ENCODE measurements at regions not wholly inside any gene's neighbourhood (a gene's known extent, or its start where the extent isn't known, plus 50 kb on each side); places are given as distances from the start of the nearest gene placed in this dataset.

- intact Hi-C loops (cut with micrococcal nuclease): no loop called here
These were observed 84.3 kb downstream of the TEX29 start for GRCh38 chr13:111404746-111405145.

GRCh38 chr13:111406636-111407035, 86.2 kb downstream of the TEX29 start:
- no peak for DNase-seq (ENCODE audit: low spot score)
- no peaks in the 10 kb centered on the region for H3K36me3 Mint-ChIP-seq (ENCODE audit: low read depth)
- H3K4me1 Mint-ChIP-seq (ENCODE audit: low read depth): no peaks in the 10 kb centered on the region
- no peaks in the 10 kb centered on the region for H3K27me3 Mint-ChIP-seq (ENCODE audit: insufficient read depth)
- H3K27ac Mint-ChIP-seq: no peak overlapping the region
- no peak overlapping the region for H3K4me3 Mint-ChIP-seq
- intact Hi-C loops (cut with micrococcal nuclease): no loop called here
- no peaks in the 10 kb centered on the region for H3K9me3 Mint-ChIP-seq

More at GRCh38 chr13:111404746-111405145, 84.3 kb downstream of the TEX29 start:
- no peaks in the 10 kb centered on the region for H3K4me1 Mint-ChIP-seq (ENCODE audit: low read depth)
- no peaks in the 10 kb centered on the region for H3K9me3 Mint-ChIP-seq
- H3K36me3 Mint-ChIP-seq (ENCODE audit: low read depth): no peaks in the 10 kb centered on the region
- no peaks in the 10 kb centered on the region for H3K27me3 Mint-ChIP-seq (ENCODE audit: insufficient read depth)
- no peak overlapping the region for H3K27ac Mint-ChIP-seq
- DNase-seq (ENCODE audit: low spot score): no peak
- H3K4me3 Mint-ChIP-seq: no peak overlapping the region

GRCh38 chr13:111407381-111408131, 87.1 kb downstream of the TEX29 start:
- Mint-ChIP-seq H3K36me3 (ENCODE audit: low read depth) (no peaks in the 10 kb centered on the region), H3K27ac (no peak overlapping the region), H3K27me3 (ENCODE audit: insufficient read depth) (peaks cover 7% of the 10 kb centered on the region), H3K9me3 (no peaks in the 10 kb centered on the region), H3K4me3 (no peak overlapping the region), H3K4me1 (ENCODE audit: low read depth) (no peaks in the 10 kb centered on the region)
- DNase-seq (ENCODE audit: low spot score): no peak
- intact Hi-C loops (cut with micrococcal nuclease): no loop called here

DNA sequence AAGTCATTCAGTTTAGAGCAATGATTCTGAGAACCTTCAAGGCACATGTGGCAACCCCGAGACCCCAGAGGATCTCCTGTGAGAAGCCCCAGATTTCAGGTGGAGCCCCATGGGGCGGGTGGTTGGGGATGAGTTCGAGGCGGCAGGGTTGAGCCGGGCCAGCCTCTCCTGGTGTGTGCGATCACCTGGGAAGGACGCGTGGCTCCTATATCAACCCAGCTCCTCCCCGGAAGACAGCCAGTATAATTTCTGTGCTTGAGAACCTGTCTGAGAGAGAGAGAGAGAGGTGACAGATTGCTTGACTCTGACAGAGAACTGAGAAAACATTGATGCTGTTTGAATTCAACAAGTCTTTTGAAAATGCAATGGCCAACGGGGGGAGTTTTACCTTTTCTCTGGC, 89.0 kb downstream of the TEX29 start:
- H3K9me3 Mint-ChIP-seq: no peaks in the 10 kb centered on the region
- peaks cover 7% of the 10 kb centered on the region for H3K27me3 Mint-ChIP-seq (ENCODE audit: insufficient read depth)
- no peak for DNase-seq (ENCODE audit: low spot score)
- H3K4me1 Mint-ChIP-seq (ENCODE audit: low read depth): no peaks in the 10 kb centered on the region
- no peaks in the 10 kb centered on the region for H3K36me3 Mint-ChIP-seq (ENCODE audit: low read depth)
- no peak overlapping the region for H3K4me3 Mint-ChIP-seq
- intact Hi-C loops (cut with micrococcal nuclease): no loop called here
- H3K27ac Mint-ChIP-seq: no peak overlapping the region

- no peak for DNase-seq (ENCODE audit: low spot score)
- Mint-ChIP-seq H3K9me3 (no peaks in the 10 kb centered on the region), H3K36me3 (ENCODE audit: low read depth) (no peaks in the 10 kb centered on the region), H3K27ac (no peak overlapping the region), H3K27me3 (ENCODE audit: insufficient read depth) (peaks cover 7% of the 10 kb centered on the region), H3K4me3 (no peak overlapping the region), H3K4me1 (ENCODE audit: low read depth) (no peaks in the 10 kb centered on the region)
- intact Hi-C loops (cut with micrococcal nuclease): no loop called here
These were observed 90.0 kb downstream of the TEX29 start for GRCh38 chr13:111410232-111411021.

DNA sequence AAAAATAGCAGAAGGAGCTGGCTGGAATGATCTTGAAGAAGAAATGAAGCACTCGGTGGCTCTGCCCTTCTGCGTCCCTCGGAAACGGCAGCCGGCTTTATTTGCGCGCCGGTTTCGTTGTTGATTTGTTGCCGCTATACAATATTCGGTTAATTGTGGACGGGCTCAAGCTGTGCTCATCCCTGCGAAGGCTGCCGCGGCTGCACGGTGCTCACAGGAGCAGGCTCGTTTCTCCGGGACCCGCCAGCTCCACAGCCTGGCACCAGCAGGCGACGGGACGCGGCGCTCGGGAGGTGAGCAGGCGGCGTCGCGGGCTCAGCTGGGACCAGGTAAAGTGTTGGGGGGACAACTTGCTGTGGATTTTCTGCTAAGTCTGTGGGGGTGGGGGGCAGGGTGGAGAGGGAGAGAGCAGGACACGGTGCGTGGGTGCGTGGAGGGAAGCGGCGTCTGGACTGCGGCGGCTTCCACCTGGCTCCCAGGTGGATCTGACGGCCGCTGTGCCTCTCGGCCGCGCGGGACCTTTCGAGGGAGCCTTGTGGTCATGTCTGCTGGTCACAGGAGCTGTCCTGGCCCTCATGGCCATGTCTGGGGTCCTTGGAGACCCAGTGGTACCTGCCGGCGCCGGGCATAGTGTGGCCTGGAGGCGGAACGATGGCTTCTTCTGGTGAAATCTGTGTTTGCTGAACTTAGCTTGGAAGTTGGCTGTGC, 90.9 kb downstream of the TEX29 start:
- intact Hi-C loops (cut with micrococcal nuclease): no loop called here
- Mint-ChIP-seq H3K4me1 (ENCODE audit: low read depth) (no peaks in the 10 kb centered on the region), H3K27me3 (ENCODE audit: insufficient read depth) (peaks cover 7% of the 10 kb centered on the region), H3K9me3 (no peaks in the 10 kb centered on the region), H3K4me3 (no peak overlapping the region), H3K36me3 (ENCODE audit: low read depth) (no peaks in the 10 kb centered on the region), H3K27ac (no peak overlapping the region)
- DNase-seq (ENCODE audit: low spot score): no peak

DNA sequence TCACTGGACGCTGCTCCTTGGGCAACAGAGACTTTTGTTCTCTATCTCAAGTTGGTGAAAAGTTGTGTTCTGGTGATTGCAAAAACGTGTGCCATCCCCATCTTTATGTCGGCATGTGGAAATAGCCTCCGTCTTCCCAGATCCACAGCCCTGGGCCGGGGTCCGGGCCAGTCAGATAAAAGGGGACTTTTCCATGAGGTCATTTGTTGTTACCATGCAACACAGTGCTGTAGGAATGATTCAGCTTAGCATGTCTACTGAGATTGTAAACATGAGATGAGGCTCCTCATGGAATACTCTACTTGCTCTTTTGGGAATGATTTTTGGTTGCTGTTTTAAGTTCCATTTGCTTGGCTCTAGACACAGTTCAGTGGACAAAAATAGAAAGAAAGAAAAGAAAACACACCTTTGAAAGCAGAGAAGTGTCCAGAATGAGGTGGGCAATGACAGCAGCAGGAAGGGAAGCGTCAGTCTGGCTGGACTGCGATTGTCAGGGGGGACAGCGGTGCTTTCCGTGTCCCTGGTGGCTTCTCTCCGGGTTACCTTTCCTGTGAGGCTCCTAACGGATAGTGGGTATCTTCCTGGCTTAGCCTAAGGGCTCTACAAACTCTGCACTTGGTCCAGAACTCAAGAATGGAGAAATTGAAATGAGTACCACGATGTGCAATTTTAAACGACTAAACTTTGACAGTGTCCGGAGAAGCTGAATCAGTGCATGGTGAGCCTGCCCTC, 91.6 kb downstream of the TEX29 start:
- H3K4me1 Mint-ChIP-seq (ENCODE audit: low read depth): no peaks in the 10 kb centered on the region
- H3K27me3 Mint-ChIP-seq (ENCODE audit: insufficient read depth): peaks cover 7% of the 10 kb centered on the region
- no peaks in the 10 kb centered on the region for H3K9me3 Mint-ChIP-seq
- H3K36me3 Mint-ChIP-seq (ENCODE audit: low read depth): no peaks in the 10 kb centered on the region
- no peak overlapping the region for H3K4me3 Mint-ChIP-seq
- intact Hi-C loops (cut with micrococcal nuclease): no loop called here
- DNase-seq (ENCODE audit: low spot score): no peak
- H3K27ac Mint-ChIP-seq: no peak overlapping the region

DNA sequence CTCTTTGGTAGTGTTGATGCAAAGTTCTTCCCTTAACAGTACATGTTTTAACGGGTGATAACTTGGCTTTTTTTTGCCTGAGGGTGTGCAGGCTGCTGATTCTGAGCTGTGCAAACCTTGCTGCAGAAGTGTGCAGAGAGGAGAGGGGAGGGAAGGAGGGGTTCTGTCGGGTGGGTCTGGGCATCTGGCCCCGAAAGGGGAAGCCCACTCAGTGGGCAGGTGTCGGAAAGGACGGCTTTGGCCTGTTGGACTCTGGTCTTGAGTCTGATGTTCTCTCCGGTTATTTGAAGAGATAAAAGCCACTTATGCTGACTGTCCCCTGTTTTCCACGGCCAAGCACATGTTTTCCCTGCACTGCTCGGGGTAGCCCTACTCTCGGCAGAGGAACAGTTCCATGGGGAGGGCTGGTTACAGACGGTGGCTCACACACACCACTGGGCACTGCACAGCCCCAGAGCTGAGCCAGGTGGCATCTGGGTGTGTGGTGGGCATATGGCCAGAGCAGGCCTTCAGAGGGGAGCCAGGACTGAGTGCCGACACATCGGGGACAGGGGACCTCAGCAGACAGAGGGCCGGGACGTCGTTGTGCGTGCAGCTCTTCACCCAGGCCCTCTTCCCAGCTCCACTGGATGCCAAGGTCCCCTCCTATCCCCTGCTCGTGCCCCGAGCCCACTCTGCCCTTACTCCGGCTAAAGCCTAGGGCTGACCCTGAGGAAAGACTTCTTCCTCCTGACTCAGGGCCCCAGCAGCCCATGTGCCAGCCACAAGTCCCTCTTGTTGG, 93.2 kb downstream of the TEX29 start:
- intact Hi-C loops (cut with micrococcal nuclease): no loop called here
- H3K4me3 Mint-ChIP-seq: no peak overlapping the region
- no peak overlapping the region for H3K27ac Mint-ChIP-seq

GRCh38 chr13:111414341-111414740, 93.9 kb downstream of the TEX29 start:
- no peak overlapping the region for H3K4me3 Mint-ChIP-seq
- no peaks in the 10 kb centered on the region for H3K4me1 Mint-ChIP-seq (ENCODE audit: low read depth)
- intact Hi-C loops (cut with micrococcal nuclease): no loop called here
- DNase-seq (ENCODE audit: low spot score): no peak
- no peak overlapping the region for H3K27ac Mint-ChIP-seq
- no peaks in the 10 kb centered on the region for H3K9me3 Mint-ChIP-seq
- no peaks in the 10 kb centered on the region for H3K36me3 Mint-ChIP-seq (ENCODE audit: low read depth)
- peaks cover 7% of the 10 kb centered on the region for H3K27me3 Mint-ChIP-seq (ENCODE audit: insufficient read depth)

More for the DNA sequence above, 93.2 kb downstream of the TEX29 start:
- no peaks in the 10 kb centered on the region for H3K4me1 Mint-ChIP-seq (ENCODE audit: low read depth)
- H3K36me3 Mint-ChIP-seq (ENCODE audit: low read depth): no peaks in the 10 kb centered on the region
- peaks cover 7% of the 10 kb centered on the region for H3K27me3 Mint-ChIP-seq (ENCODE audit: insufficient read depth)
- no peak for DNase-seq (ENCODE audit: low spot score)
- no peaks in the 10 kb centered on the region for H3K9me3 Mint-ChIP-seq

DNA sequence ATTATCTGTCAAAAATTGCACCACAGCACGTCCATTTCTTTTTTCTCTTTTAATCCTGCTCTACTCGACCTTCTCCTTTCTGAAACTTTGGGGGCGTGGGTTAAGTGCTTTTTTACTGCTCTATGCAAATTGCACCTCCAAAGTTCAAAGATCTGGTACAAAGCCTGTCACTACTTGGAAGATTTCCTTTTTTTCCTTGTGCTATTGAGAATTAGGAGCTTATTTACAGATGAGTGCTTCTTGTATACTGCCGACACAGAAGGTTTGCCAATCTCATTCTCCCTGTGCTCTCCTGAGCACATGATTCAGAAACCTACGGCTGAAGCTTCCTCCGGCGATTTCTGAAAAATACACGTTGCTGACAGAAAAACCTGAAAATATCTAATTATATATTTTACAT, 94.8 kb downstream of the TEX29 start:
- Mint-ChIP-seq H3K27me3 (ENCODE audit: insufficient read depth) (peaks cover 7% of the 10 kb centered on the region), H3K9me3 (no peaks in the 10 kb centered on the region), H3K27ac (no peak overlapping the region), H3K4me3 (no peak overlapping the region), H3K36me3 (ENCODE audit: low read depth) (no peaks in the 10 kb centered on the region), H3K4me1 (ENCODE audit: low read depth) (no peaks in the 10 kb centered on the region)
- no peak for DNase-seq (ENCODE audit: low spot score)
- intact Hi-C loops (cut with micrococcal nuclease): no loop called here

GRCh38 chr13:111415765-111416164, 95.3 kb downstream of the TEX29 start:
- intact Hi-C loops (cut with micrococcal nuclease): no loop called here
- Mint-ChIP-seq H3K4me1 (ENCODE audit: low read depth) (no peaks in the 10 kb centered on the region), H3K4me3 (no peak overlapping the region), H3K27ac (no peak overlapping the region), H3K27me3 (ENCODE audit: insufficient read depth) (peaks cover 7% of the 10 kb centered on the region), H3K9me3 (no peaks in the 10 kb centered on the region), H3K36me3 (ENCODE audit: low read depth) (no peaks in the 10 kb centered on the region)
- no peak for DNase-seq (ENCODE audit: low spot score)

DNA sequence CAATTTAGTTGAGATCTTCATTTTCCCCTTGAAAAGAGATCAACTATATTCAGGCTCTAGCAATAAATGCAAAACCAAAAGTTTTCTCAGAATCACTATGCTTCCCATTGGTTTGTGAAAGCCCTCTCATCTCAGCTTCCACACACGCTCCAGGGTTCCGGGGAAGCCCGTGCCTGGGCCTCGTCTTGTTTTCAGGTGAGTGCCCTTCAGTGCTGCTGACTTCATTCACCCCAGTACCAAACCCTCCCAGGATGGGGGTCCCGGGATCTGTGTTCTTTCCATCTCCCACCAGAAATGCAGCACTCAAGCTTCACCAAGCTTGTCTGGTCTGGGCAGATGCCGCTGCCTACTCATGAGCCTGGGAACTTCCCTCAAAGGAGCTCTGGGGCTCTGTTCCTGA, 97.7 kb downstream of the TEX29 start:
- Mint-ChIP-seq H3K27me3 (ENCODE audit: insufficient read depth) (no peaks in the 10 kb centered on the region), H3K27ac (no peak overlapping the region), H3K36me3 (ENCODE audit: low read depth) (no peaks in the 10 kb centered on the region), H3K4me3 (no peak overlapping the region), H3K4me1 (ENCODE audit: low read depth) (no peaks in the 10 kb centered on the region), H3K9me3 (no peaks in the 10 kb centered on the region)
- intact Hi-C loops (cut with micrococcal nuclease): no loop called here
- no peak for DNase-seq (ENCODE audit: low spot score)
